GM23338 (cell line): ENCODE measurements at regions not wholly inside any gene's neighbourhood (a gene's known extent, or its start where the extent isn't known, plus 50 kb on each side); places are given as distances from the start of the nearest gene placed in this dataset.

Source experiments
- ATAC-seq: fragments of 200-7000 bp; cut with Tn5 transposase; 3 replicates; pipeline ENCODE4 v1.9.1; 2020
- DNase-seq: peaks from one replicate; pipeline ENCODE4 v3.0.0-alpha.2; 2015; ENCODE audit warnings: low spot score
- H2AFZ ChIP-seq: fragments of 200-600 bp; sonication (generic); 2 replicates; pipeline ENCODE4 v1.8.0; 2016; ENCODE audit warnings: antibody characterized with exemption, mild to moderate bottlenecking, moderate library complexity
- H3F3A ChIP-seq: fragments of 200-600 bp; sonication (generic); replicated peaks from 2 replicates; pipeline ENCODE4 v1.8.0; 2017; ENCODE audit warnings: antibody characterized with exemption, mixed run types, low read depth
- H3K27ac ChIP-seq: fragments of 200-600 bp; sonication (generic); 2 replicates; pipeline ENCODE4 v1.6.1; 2016; ENCODE audit warnings: low read depth
- H3K27me3 ChIP-seq: fragments of 200-600 bp; sonication (generic); 2 replicates; pipeline ENCODE4 v1.8.0; 2016; ENCODE audit warnings: mild to moderate bottlenecking, mixed run types, moderate library complexity; ENCODE audit not compliant: insufficient read depth
- H3K36me3 ChIP-seq: fragments of 200-600 bp; sonication (generic); 2 replicates; pipeline ENCODE4 v1.8.0; 2016; ENCODE audit warnings: mild to moderate bottlenecking; ENCODE audit not compliant: insufficient read depth
- H3K4me1 ChIP-seq: fragments of 200-600 bp; sonication (generic); 2 replicates; pipeline ENCODE4 v1.8.0; 2016; ENCODE audit warnings: mild to moderate bottlenecking, moderate library complexity; ENCODE audit not compliant: insufficient read depth
- H3K4me2 ChIP-seq: fragments of 200-600 bp; sonication (generic); 2 replicates; pipeline ENCODE4 v1.7.1; 2017; ENCODE audit warnings: mixed run types
- H3K4me3 ChIP-seq: fragments of 200-600 bp; sonication (generic); 2 replicates; pipeline ENCODE4 v1.6.1; 2016; ENCODE audit warnings: mixed run types
- H3K79me2 ChIP-seq: fragments of 200-600 bp; sonication (generic); replicated peaks from 2 replicates; pipeline ENCODE4 v1.8.0; 2017; ENCODE audit warnings: mild to moderate bottlenecking; ENCODE audit not compliant: insufficient read depth
- H3K9me2 ChIP-seq: fragments of 200-600 bp; sonication (generic); 2 replicates; pipeline ENCODE4 v1.8.0; 2017; ENCODE audit not compliant: insufficient read depth
- H4K20me1 ChIP-seq: fragments of 200-600 bp; sonication (generic); replicated peaks from 2 replicates; pipeline ENCODE4 v1.8.0; 2017; ENCODE audit warnings: mild to moderate bottlenecking; ENCODE audit not compliant: insufficient read depth
- H3K27ac Mint-ChIP-seq: 2 replicates; pipeline ENCODE4 v1.8.0; 2020; ENCODE audit warnings: inconsistent platforms, mild to moderate bottlenecking, moderate library complexity, mixed read lengths
- H3K27me3 Mint-ChIP-seq: 3 replicates; pipeline ENCODE4 v1.8.0; 2022; ENCODE audit warnings: low read depth, mild to moderate bottlenecking, moderate library complexity, mixed read lengths, inconsistent platforms; ENCODE audit not compliant: insufficient read depth, poor library complexity
- H3K36me3 Mint-ChIP-seq: 3 replicates; pipeline ENCODE4 v1.8.0; 2021; ENCODE audit warnings: low read depth, mild to moderate bottlenecking, inconsistent platforms, moderate library complexity, mixed read lengths
- H3K4me1 Mint-ChIP-seq: 3 replicates; pipeline ENCODE4 v1.8.0; 2020; ENCODE audit warnings: mild to moderate bottlenecking, inconsistent platforms, mixed read lengths
- H3K4me3 Mint-ChIP-seq: 3 replicates; pipeline ENCODE4 v1.8.0; 2021; ENCODE audit warnings: moderate library complexity, mild to moderate bottlenecking, inconsistent platforms, mixed read lengths
- H3K9me3 Mint-ChIP-seq: 3 replicates; pipeline ENCODE4 v1.8.0; 2020; ENCODE audit warnings: moderate library complexity, mild to moderate bottlenecking, inconsistent platforms, mixed read lengths
- CREB1 ChIP-seq: fragments of 250-450 bp; sonication (Bioruptor Pico); IDR thresholded peaks from 2 replicates; pipeline ENCODE4 v1.5.0; 2020; ENCODE audit warnings: low read depth, mild to moderate bottlenecking, moderate library complexity
- ETS1 ChIP-seq: IDR thresholded peaks from 2 replicates; pipeline ENCODE4 v1.6.1; 2016; ENCODE audit warnings: antibody characterized with exemption
- EZH2 ChIP-seq: fragments of 200-600 bp; sonication (generic); IDR thresholded peaks from one replicate; pipeline ENCODE4 v1.8.0; 2017; ENCODE audit warnings: antibody characterized with exemption, mild to moderate bottlenecking, low read depth; ENCODE audit not compliant: unreplicated experiment
- EZH2phosphoT487 ChIP-seq: fragments of 200-600 bp; sonication (generic); IDR thresholded peaks from one replicate; pipeline ENCODE4 v1.8.1; 2018; ENCODE audit warnings: antibody characterized with exemption; ENCODE audit not compliant: unreplicated experiment
- JUNB ChIP-seq: IDR thresholded peaks from one replicate; pipeline ENCODE4 v1.6.1; 2016; ENCODE audit warnings: antibody characterized with exemption; ENCODE audit not compliant: unreplicated experiment
- NANOG ChIP-seq: IDR thresholded peaks from 2 replicates; pipeline ENCODE4 v1.6.1; 2016; ENCODE audit warnings: antibody characterized with exemption, borderline replicate concordance
- POLR2AphosphoS5 ChIP-seq: IDR thresholded peaks from 2 replicates; pipeline ENCODE4 v1.6.1; 2016; ENCODE audit warnings: antibody characterized with exemption, low read depth
- REST ChIP-seq: IDR thresholded peaks from one replicate; pipeline ENCODE4 v1.6.1; 2018; ENCODE audit warnings: antibody characterized with exemption; ENCODE audit not compliant: unreplicated experiment
- STAT1 ChIP-seq: IDR thresholded peaks from one replicate; pipeline ENCODE4 v1.6.1; 2016; ENCODE audit warnings: antibody characterized with exemption; ENCODE audit not compliant: unreplicated experiment
- ZNF114 ChIP-seq: fragments of 250-450 bp; sonication (Bioruptor Pico); IDR thresholded peaks from 2 replicates; pipeline ENCODE4 v1.5.0; 2020; ENCODE audit warnings: mild to moderate bottlenecking, moderate library complexity
- ZNF331 ChIP-seq: fragments of 250-450 bp; sonication (Bioruptor Pico); IDR thresholded peaks from 2 replicates; pipeline ENCODE4 v1.5.0; 2020; ENCODE audit warnings: low read depth, mild to moderate bottlenecking, moderate library complexity
- ZNF462 ChIP-seq: fragments of 250-450 bp; sonication (Bioruptor Pico); IDR thresholded peaks from 2 replicates; pipeline ENCODE4 v1.5.0; 2020; ENCODE audit warnings: mild to moderate bottlenecking, moderate library complexity

GRCh38 chr5:20353499-20353898, 365.5 kb upstream of the CDH18 start:
- no peaks in the 10 kb centered on the region for H3K36me3 Mint-ChIP-seq
- Histone ChIP-seq H3K4me2 (no peak overlapping the region), H3K4me3 (no peak overlapping the region), H3F3A (no peaks in the 10 kb centered on the region), H3K4me1 (no peaks in the 10 kb centered on the region), H2AFZ (0 out of 2 replicates have a peak overlapping the region, but pooled peaks have one; percentile 19), H4K20me1 (no peaks in the 10 kb centered on the region), H3K36me3 (no peaks in the 10 kb centered on the region), H3K27ac (no peak overlapping the region), H3K27me3 (no peaks in the 10 kb centered on the region), H3K9me2 (no peaks in the 10 kb centered on the region), H3K79me2 (no peaks in the 10 kb centered on the region)
- H3K9me3 Mint-ChIP-seq = peaks cover 5% of the 10 kb centered on the region; the same call in 2 of the 3 replicates
- H3K4me3 Mint-ChIP-seq = no peak overlapping the region
- H3K27me3 Mint-ChIP-seq = no peaks in the 10 kb centered on the region
- TF ChIP-seq STAT1 (no peak), ZNF114 (no peak), ZNF462 (CRISPR knock-in tag) (no peak), ZNF331 (CRISPR knock-in tag) (no peak), JUNB (no peak), ETS1 (no peak), NANOG (no peak), EZH2phosphoT487 (no peak), REST (no peak), EZH2 (no peak), POLR2AphosphoS5 (no peak), CREB1 (CRISPR knock-in tag) (no peak)
- H3K27ac Mint-ChIP-seq = no peak overlapping the region
- H3K4me1 Mint-ChIP-seq = no peaks in the 10 kb centered on the region
- ATAC-seq (no peak), DNase-seq (no peak)
